HG02642 (cell line): ENCODE measurements at regions not wholly inside any gene's neighbourhood (a gene's known extent, or its start where the extent isn't known, plus 50 kb on each side); places are given as distances from the start of the nearest gene placed in this dataset.

Experiments
- ATAC-seq: cut with Tn5 transposase; IDR thresholded peaks from one replicate; pipeline ENCODE4 v1.9.1; 2021; ENCODE audit warnings: mild to moderate bottlenecking; ENCODE audit not compliant: unreplicated experiment, poor library complexity

GRCh38 chr21:35343046-35343819, 294.1 kb upstream of the RUNX1 start:
- ATAC-seq = no peak

- ATAC-seq = peak; percentile 41
Observed at GRCh38 chr21:35342440-35342839, 293.3 kb upstream of the RUNX1 start.

GRCh38 chr21:35340273-35340672, 291.2 kb upstream of the RUNX1 start:
- no peak for ATAC-seq

- no peak for ATAC-seq
Observed at GRCh38 chr21:35338881-35339632, 290.0 kb upstream of the RUNX1 start.

GRCh38 chr21:35338281-35338680, 289.2 kb upstream of the RUNX1 start:
- ATAC-seq = no peak

GRCh38 chr21:35337573-35337972, 288.5 kb upstream of the RUNX1 start:
- no peak for ATAC-seq

- ATAC-seq = no peak
Observed at GRCh38 chr21:35336534-35336933, 287.4 kb upstream of the RUNX1 start.

GRCh38 chr21:35335951-35336446, 286.9 kb upstream of the RUNX1 start:
- no peak for ATAC-seq

- no peak for ATAC-seq
Observed at GRCh38 chr21:35333831-35334618, 284.9 kb upstream of the RUNX1 start.

GRCh38 chr21:35332841-35333426, 283.8 kb upstream of the RUNX1 start:
- no peak for ATAC-seq

GRCh38 chr21:35329940-35330660, 281.0 kb upstream of the RUNX1 start:
- no peak for ATAC-seq

- no peak for ATAC-seq
Observed at GRCh38 chr21:35328856-35329455, 279.9 kb upstream of the RUNX1 start.

- no peak for ATAC-seq
Observed at GRCh38 chr21:35326677-35327076, 277.6 kb upstream of the RUNX1 start.

- ATAC-seq = no peak
Observed at GRCh38 chr21:35325953-35326352, 276.9 kb upstream of the RUNX1 start.

GRCh38 chr21:35324372-35325220, 275.5 kb upstream of the RUNX1 start:
- ATAC-seq = no peak

GRCh38 chr21:35323947-35324346, 274.8 kb upstream of the RUNX1 start:
- no peak for ATAC-seq

- ATAC-seq = no peak
Observed at GRCh38 chr21:35321322-35322200, 272.5 kb upstream of the RUNX1 start.
